NCI-H1105 (cell line): ENCODE measurements at regions not wholly inside any gene's neighbourhood (a gene's known extent, or its start where the extent isn't known, plus 50 kb on each side); places are given as distances from the start of the nearest gene placed in this dataset.

Experiments
- DNase-seq: peaks from one replicate; lab custom pipeline; 2025; lab: John Stamatoyannopoulos, UW

DNA sequence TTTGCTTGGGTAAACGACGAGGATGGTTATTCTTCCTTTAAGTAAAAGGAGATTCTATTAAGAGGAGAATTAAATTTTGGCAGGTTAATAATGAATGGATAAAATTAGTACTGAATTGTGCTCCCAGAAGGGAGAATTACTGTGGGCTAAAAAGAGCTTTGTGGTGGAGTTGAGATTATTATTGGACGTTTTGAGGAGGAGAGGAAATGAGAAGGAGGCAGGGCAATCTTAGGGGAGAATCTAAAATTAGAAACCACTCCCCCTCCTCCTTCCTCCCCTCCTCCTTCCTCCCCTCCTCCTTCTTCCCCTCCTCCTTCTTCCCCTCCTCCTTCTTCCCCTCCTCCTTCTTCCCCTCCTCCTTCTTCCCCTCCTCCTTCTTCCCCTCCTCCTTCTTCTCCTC, 331.8 kb downstream of the PRL start:
- no peak for DNase-seq

DNA sequence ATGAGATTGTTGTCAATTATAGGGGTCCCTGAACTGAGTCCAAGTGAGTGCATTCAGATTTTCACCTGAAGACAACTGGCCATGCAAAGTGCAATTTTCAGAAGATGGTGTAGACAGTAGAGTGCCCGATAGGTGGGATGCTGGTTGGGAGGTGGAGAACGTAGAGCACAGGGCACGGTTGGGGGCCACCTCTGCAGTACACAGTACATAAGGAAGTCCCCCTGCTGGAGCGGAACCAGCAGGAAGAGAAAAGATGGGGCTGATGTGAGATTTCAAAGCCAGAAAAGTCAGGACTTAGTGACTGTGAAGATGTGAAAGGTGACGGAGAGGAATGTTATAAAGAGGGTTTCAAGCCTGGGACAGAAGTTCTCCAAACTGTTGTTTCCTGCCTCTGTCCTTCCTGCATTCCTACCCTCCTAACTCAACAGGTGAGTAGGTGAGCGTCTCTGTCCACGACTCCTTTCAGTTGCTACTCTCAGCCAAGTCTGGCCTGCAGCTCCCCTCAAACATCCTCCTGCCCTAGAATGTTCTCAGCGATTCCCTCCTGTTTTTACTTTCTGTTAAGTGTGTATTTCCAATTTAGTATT, 330.8 kb downstream of the PRL start:
- DNase-seq: no peak

DNA sequence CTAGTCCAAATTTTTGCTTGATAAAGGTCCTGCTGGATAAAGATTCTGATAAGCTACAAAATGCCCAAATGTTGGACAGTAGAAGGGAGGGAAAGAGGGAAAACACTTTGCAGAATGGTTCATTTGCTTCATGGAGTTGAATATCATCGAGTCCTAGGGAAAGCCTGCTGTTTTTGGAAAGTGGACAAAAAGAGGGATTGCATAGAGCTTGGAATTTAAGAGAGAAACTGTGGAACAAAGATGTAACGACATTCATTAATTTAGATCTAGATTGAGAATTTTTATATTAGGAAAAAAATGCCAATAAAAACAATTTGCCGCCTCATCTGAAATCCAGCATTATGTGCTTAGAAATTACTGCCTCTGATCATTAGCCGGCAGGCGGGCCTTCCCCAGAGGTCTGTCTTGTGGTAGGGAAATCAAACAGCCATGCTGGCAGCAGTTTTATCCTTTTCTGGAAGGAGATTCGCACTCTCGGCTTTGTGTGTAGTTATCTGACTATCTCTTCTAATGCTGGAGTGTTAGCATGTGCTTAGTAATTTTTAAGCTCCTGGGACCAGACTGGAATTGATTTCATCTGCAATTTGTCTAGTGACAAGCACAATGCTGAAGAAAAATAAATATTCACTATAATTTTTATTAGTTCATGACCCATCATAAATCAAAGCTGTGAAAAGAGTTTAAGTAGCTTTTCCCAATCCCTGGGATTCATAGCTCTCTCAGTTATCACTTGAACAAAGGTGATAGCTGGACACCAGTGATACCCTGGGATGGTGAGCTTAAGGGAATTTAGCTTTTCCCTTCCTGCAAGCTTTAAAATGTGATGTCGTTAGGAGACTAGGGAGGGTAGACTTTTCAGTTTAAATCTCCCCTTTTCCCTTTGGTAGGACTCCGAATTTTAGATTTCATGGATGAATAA, 329.5 kb downstream of the PRL start:
- no peak for DNase-seq

DNA sequence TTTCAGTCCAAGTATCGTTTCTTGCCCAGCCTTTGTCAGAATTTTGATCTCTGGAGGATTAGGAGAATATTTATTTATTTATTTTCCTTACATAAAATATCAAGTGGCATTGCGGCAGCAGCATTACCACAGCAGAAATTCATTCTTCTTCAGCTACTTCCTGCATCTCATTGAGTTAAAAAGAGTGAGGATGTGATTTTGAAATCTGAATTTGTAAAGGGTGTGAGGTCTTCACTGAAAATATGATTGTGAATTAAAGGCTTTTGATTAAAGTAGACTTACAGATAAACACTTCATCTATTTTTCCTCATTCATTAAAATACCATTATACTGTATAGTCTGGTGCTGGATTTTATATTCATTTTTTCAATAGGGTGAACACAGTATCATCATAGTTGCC, 328.4 kb downstream of the PRL start:
- no peak for DNase-seq

DNA sequence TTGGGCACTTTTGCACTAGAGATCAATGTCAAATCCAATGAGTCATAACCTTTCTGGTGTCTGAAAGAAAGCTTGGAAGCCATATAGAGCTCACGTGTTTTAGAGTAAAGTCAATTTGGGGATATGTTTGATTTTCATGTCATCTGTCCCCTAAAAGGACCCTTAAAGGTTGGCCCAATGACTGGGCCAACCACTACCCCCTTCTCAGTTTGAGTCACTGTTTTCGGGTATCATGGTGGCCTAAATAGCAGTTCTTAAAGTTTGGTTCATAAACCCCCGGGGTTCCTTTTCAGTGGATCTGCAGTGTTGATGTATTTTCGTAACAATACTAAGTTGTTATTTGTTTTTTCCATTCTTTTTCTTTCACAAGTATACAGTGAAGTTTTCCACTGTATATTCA, 327.6 kb downstream of the PRL start:
- DNase-seq: no peak

DNA sequence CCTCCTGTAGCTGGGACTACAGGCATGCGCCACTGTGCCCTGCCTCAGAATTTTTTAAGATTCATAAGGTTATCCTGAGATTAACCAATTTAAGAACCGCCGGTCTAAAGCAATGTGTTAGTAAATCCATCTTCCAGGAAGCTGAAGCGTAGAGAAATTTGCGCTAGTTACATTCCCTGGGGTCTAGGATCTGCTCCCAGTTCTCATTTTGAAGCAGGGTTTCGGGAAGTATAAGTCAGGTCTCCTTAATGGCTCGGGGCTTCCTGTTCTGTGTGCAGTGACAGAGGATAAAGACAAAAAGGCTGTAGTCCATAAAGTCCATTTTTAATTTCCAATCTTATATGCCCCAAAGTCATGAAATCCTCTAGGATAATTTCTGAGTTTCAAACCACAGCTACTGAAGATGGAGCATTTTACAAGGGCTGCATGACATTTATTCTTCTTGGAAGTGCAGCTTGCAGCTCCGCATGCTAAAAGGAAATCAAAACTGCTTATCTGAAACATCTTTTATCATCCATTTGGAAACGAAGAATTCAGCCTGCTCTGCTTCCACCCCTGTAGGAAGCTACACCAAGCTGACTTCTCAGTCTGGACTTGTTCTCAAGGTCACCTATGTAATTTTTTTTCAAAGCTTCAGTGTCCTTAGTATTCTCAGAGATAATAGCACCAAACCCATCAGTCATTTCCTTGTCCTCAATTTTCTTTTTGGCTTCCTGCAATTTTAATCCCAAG, 326.1 kb downstream of the PRL start:
- no peak for DNase-seq

DNA sequence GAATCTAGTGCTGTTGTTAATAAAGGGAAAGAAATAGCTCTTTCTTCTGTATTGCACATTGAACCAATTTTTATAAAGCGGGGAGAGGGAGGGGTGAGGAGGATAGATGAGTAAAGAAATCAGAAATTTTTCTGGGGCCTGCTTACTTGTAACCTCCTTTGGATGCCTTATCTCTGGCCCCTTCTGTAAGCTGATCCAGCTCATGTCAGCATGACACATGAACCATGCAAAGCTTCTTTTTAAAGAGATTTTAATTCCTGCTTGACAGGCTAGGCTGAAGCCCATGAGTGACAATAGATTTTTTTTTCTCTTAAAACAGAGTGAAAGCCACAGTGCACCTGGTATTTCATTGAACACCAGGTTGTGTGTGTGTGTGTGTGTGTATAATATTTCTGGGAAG, 325.3 kb downstream of the PRL start:
- DNase-seq: no peak

DNA sequence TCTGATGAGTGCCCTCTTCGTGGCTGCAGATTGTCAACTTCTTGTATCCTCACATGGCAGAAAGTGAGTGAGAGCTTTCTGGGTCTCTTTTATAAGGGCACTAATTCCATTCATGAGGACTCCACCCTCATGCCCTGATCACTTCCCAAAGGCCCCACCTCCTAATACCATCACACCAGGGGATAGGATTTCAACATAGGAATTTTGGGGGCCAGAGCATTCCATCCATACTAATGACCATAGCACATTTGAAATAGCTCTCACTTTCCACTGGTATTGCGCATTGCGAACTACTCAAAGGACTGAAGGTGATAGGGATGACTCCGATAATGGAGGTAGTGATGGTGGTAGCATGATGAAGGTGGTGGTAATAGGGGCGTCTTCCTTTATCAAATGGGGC, 324.3 kb downstream of the PRL start:
- no peak for DNase-seq

DNA sequence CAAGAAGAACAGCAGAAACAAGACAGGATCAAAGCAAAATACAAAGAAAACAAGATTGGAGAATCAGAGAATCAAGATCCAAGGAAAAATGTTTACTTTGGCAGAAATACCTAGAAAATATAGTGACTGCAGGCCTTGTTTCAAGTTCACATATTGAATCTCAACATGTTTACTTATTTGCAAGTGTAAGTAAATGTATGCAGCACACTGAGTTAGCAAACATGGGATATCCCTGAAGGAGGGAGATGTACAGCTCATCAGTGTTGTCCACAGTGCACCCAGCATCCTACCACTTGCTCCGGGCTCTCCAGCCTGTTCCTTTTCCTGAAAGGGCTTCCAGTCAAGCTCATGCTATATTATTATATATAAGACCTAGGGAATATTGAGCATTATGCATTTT, 319.5 kb downstream of the PRL start:
- no peak for DNase-seq

DNA sequence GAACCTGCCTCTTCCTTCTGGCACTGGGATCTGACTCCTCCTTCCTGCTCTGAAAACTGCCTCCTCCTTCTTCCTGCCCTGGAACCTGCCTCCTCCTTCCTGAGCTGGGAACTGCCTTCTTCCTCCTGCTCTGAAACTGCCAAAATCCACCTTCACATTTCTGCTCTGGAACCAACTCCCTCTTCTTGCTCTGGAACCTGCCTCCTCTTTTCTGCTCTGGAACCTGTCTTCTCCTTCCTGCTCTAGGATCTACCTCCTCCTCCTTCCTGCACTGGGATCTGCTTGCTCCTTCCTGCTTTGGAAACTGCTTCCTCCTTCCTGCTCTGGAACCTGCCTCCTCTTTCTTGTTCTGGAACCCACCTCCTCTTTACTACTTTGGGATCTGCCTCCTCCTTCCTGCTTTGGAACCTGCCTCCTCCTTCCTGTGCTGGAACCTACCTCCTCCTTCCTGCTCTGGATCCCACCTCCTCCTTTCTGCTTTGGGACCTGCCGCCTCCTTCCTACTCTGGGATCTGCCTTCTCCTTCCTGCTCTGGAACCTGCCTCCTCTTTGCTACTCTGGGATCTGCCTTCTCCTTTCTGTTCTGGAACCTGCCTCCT, 315.5 kb downstream of the PRL start:
- no peak for DNase-seq

DNA sequence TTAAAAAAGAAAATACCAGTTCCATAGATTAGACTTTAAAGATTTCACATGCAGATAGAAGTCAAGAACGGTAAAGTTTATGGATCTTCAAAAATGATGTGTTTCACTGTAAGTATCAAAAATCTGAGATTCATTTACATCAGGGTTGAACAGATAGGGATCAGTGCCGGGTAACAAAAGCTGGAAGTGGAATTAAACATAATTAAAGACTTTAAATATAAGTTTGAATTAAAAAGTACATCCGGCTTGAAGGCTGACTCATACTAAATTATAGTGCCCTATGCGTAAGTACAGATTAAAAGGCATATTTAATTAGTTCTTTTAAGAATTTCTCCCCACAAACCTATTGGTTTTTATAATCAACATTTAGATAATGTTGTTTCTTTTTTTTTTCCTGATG, 312.7 kb downstream of the PRL start:
- no peak for DNase-seq

DNA sequence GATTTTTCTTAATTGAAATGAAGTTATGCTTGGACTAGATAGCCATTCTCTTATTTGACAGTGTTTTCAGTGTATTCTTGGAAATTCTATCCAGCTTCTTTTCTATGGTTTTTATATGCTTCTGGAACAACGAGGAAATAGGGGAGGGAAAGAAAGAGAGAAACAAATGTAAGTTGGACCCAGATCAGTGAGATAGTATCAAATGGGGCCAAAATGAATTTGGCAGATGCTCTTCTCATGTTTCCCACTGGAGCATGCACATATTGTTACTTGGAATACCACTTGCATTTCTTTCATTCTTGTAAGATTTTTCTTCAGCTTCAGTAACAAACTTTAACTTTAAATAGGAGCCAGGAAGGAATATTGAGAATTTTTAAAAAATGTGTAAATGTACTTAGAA, 312.3 kb downstream of the PRL start:
- no peak for DNase-seq

DNA sequence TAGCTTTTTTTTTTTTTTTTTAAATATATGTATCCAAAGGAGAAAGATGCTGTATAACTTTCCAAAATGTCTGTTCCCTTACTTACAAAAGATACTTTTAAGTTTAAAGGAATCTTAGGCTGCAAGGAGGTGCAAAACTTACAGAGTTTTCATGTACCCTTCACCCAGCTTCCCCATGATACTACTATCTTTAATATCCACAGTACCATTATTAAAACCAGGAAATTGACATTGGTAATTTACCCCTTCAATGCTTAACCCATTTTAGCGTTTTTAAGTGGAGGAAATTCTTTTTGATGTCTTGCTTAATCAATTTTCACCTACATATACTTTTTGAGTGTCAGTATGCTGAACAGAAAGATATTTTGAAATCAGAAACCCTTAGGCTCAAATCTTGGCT, 310.9 kb downstream of the PRL start:
- no peak for DNase-seq

DNA sequence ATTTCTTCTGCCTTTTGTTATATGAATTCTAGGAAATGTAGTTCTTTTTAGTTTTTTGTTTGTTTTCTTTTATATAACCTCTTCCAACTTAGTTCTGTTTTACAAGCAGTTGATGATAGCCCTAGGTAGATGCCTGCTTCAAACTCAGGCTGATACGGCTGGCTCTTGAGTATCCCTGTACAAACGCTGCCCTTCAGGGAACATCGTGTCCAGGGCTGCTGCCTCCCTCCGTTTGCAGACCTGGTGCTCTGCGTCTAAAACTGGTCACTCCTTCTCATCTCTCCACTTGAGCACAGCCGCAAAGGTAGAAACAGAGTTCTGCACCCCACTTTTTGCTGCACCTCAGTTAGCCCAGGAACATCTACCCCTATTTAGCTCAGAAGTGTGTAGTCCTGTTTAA, 310.1 kb downstream of the PRL start:
- DNase-seq: no peak

DNA sequence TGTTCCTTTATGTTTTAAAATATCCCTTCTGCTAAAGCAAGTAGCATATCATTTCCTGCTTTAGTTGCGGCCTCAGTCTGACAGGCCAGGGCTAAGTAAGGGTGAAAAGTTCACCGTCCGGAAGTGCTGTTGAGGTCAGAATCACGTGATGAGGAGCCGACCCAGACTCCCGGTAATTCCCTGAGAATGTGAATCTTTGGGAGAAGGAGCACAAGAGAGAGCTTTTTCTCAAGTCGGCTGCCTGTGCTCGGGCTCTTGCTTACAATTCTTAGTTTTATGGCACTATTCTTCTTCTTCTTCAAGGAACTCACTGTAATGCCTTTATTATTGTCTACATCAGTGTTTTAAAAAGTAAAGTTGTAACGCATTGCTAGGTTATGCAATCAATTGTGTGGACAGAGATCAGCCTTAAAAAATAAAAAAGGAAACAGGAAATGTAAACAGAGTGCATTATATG, 309.3 kb downstream of the PRL start:
- no peak for DNase-seq

DNA sequence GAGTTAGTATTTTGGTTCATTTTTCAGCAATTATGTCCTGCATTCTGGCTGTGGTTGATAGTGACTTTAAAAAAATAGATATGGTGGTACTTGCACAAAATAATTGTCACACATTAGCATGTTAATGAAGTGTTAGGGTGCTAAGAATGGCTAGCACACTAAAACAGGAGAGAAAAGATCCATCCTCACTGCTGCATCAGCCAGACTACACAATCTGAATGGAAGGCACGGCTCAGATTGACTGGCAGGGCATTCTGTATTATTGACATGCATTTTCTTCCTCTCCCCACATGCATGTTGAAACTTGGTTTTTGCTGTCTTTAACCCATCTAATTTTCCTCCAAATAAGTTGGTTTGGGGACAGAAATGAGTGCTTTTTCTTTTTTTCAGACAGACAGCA, 306.3 kb downstream of the PRL start:
- DNase-seq: no peak

DNA sequence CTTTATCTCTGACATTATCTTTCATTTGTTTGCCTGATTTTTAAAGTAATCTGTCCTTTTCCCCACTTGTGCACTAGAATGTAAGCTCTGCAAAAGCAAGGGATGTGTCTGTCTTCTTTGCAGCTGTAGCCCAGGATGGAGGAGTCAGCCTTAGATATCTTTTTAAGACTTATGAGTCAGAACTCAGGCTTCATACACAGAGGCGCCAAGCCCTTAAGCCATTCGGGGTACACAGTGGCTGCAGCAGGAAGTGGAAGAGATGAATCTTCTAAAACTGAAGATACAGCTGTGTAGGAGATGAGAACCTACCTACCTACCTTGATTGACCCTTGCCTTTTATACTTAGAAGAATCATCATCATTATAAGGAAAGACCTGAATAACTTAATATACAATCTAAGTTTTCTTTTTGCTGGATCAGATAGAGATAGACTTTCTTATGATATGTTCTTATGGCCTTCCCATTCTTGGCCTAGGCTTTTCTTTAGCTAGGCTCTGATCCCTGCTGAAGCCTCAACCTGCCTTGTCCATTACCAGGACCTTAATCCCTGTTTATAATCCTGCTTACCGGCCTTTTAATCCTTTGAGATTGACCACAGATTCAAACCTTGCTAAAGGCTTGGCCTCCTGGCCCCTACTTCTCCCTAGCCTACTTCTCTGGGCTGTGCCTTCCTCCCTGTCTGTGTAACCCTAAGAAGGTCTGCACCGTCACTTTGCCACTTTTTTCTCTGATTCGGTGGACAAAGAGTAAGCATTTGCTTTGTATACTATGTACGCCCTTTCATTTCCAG, 304.5 kb downstream of the PRL start:
- no peak for DNase-seq

DNA sequence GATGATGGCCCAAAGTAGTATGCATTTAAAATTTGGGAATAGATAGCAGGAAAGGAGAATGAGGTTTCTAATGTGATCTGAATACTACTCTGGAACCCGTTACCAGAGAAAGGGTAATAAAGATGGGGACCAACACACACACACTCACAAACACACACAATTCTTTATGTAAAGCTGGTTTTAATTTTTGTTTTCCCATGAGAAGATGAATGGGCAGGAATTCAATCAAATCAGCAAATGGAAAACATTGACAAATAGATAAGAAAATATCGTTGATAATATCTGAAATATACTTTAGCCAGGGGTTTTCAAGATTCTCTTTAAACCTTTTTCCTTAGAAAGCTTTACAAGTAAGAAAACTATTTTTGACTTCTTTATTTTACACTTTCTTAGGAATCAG, 303.0 kb downstream of the PRL start:
- no peak for DNase-seq

DNA sequence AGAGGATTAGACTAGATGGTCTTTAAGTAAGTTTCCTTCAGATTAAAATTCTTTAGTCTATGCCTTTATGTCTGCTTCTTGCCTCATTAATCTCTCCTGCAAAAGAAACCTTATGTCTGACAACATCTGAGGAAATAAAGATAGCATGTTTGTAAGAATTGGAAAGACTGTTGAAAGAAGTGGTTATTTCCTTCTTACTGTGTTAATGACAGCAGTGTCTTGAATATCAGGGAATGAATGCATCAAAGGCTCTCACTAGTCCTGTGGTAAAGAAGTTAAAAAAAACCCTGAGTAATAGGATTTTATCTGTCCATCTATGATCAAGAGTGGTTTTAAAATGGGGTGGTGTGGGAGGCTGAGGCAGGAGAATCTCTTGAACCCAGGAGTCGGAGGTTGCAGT, 302.0 kb downstream of the PRL start:
- DNase-seq: no peak

DNA sequence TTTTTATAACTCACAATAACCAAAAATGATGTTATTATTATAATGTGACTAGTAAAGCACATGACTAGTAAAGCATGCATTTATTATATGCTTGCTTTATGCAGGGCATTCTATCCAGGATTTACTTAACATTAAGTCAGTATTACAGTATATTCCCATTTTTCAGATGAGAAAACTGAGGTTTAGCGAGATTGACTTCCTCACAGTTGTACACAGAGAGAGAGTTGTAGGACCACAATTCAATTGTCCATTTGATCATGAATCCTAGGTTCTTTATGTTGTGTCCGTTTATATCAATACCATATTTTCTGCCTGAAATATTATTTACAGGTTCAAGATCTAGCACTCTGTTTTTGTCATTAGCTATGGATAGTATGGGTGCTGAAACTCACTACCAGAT, 301.5 kb downstream of the PRL start:
- no peak for DNase-seq

DNA sequence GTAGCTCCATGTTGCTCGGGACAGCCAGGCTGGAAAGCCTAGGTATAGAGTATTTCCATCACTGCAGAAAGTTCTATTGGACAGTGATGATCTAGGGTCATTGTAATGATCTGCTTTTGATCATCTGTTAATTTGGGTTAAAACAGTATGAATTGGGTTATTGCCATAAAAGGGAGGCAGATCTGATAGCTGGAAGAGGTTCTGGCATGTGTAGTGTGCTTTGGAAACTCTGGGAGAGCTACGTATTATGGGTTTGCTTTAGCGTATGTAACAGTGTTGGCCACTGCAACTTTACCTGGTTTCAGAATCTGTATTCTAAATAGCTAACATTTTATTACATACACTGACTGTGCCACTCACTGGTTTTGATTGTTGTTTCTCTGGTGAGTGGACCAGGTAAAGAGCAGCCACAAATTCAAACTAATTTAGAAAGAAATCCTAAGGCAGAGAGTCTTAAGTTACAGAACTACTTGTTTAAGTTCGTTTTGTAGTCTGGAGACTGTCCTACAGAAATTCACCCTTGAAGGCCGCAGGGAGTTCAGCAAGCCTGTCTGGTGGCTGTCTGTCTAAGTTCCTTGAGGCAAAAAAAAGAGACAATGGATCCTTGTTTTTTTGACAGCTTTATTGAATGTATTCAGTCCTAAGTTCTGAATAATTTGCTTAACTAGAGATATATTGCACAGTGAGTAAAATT, 300.3 kb downstream of the PRL start:
- DNase-seq: no peak
